ENCODE measurements at regions not wholly inside any gene's neighbourhood (a gene's known extent, or its start where the extent isn't known, plus 50 kb on each side); places are given as distances from the start of the nearest gene placed in this dataset.

GRCh38 chr11:115906171-115906570, 402.0 kb upstream of the CADM1 start:
- no peak for TF ChIP-seq CTCF (IDR thresholded peaks at IDR 0.05)
- TF ChIP-seq POLR2A (IDR thresholded peaks at IDR 0.05): no peak

All from esophagus squamous epithelium (tissue), 4 donors.